ENCODE measurements at regions not wholly inside any gene's neighbourhood (a gene's known extent, or its start where the extent isn't known, plus 50 kb on each side); places are given as distances from the start of the nearest gene placed in this dataset.

GRCh38 chr16:49947907-49948678 lies 76.9 kb upstream of the CNEP1R1 start:
- no peaks in the 10 kb centered on the region for H3K4me1 ChIP-seq (ENCODE audit: control insufficient read depth, extremely low read depth, insufficient read depth, low read length)
- intact Hi-C loops (cut with micrococcal nuclease): no loop called here
- DNase-seq (ENCODE audit: low read depth, low spot score) (no peak), FAIRE-seq (no peak)
- ChIA-PET POLR2A (no interaction called here), CTCF (interaction anchor here (0.9 kb wide), 1 partner anchor 10 kb away, joined by 3 read pairs; no protein-coding TSS in a partner anchor)
- H3K9me3 ChIP-seq (replicated peaks; ENCODE audit: control insufficient read depth, insufficient read depth, low read length): no peaks in the 10 kb centered on the region
- H3K27me3 ChIP-seq (ENCODE audit: control insufficient read depth in 2 of 2, insufficient read depth in 2 of 2, low read length in 2 of 2): no peaks in the 10 kb centered on the region
- no peak overlapping the region for H2AFZ ChIP-seq (ENCODE audit: low read depth, low read length)
- no peaks in the 10 kb centered on the region for H3K9me1 ChIP-seq (replicated peaks; ENCODE audit: control insufficient read depth, extremely low read depth, insufficient read depth, low read length)
- no peaks in the 10 kb centered on the region for H4K20me1 ChIP-seq (replicated peaks; ENCODE audit: control insufficient read depth, extremely low read depth, insufficient read depth, low read length)
- no peak overlapping the region for H3K9ac ChIP-seq (replicated peaks; ENCODE audit: extremely low read depth, insufficient read depth, low read length)
- BruUV-seq (replicated peaks): no TSS peak
- dilution Hi-C loops (cut with MboI; ENCODE audit: extremely low pct_ligation_motif_present, low sequenced_read_pairs): no loop called here
- no peak overlapping the region for H3K4me2 ChIP-seq (ENCODE audit: insufficient read depth, low read length)
- H3K79me2 ChIP-seq (ENCODE audit: control insufficient read depth, insufficient read depth, low read length): no peaks in the 10 kb centered on the region
- TF ChIP-seq CTCF (IDR thresholded peaks at IDR 0.05; ENCODE audit: extremely low read depth in 1 of 2, insufficient read depth in 1 of 2, low read depth in 1 of 2, low read length in 2 of 2): no peak
- no peak for TF ChIP-seq FOS (IDR thresholded peaks at IDR 0.05; ENCODE audit: borderline replicate concordance, insufficient read depth, low read length)
- TF ChIP-seq MYC (IDR thresholded peaks at IDR 0.05; ENCODE audit: low read depth, low read length): no peak
- TF ChIP-seq GATA2 (IDR thresholded peaks at IDR 0.05; ENCODE audit: insufficient read depth, insufficient read length, low read depth, low read length): no peak
- TF ChIP-seq POLR2A (IDR thresholded peaks at IDR 0.05; ENCODE audit: low read depth, low read length): no peak
- TF ChIP-seq, protein P1, sequence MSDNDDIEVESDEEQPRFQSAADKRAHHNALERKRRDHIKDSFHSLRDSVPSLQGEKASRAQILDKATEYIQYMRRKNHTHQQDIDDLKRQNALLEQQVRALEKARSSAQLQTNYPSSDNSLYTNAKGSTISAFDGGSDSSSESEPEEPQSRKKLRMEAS (IDR thresholded peaks at IDR 0.05; ENCODE audit: insufficient read depth, insufficient read length): no peak
- no peak for TF ChIP-seq EZH2 (IDR thresholded peaks at IDR 0.05; ENCODE audit: borderline replicate concordance, low read depth, low read length, severe bottlenecking)
- TF ChIP-seq JUN (IDR thresholded peaks at IDR 0.05; ENCODE audit: borderline replicate concordance, insufficient read depth, insufficient read length, low read depth): no peak
- no peak for TF ChIP-seq POLR2AphosphoS5 (IDR thresholded peaks at IDR 0.05; ENCODE audit: insufficient read depth, low read depth, low read length)
- H3K27ac ChIP-seq (ENCODE audit: insufficient read depth, low read depth, low read length): no peak overlapping the region
- H3K4me3 ChIP-seq (replicated peaks in 1 of 3; ENCODE audit: insufficient read depth in 1 of 3, low read depth in 1 of 3, low read length in 3 of 3): no peak overlapping the region
- H3K36me3 ChIP-seq (ENCODE audit: control insufficient read depth in 2 of 2, extremely low read depth in 1 of 2, insufficient read depth in 2 of 2, low read length in 2 of 2): no peaks in the 10 kb centered on the region
